ENCODE measurements at regions not wholly inside any gene's neighbourhood (a gene's known extent, or its start where the extent isn't known, plus 50 kb on each side); places are given as distances from the start of the nearest gene placed in this dataset.

DNA sequence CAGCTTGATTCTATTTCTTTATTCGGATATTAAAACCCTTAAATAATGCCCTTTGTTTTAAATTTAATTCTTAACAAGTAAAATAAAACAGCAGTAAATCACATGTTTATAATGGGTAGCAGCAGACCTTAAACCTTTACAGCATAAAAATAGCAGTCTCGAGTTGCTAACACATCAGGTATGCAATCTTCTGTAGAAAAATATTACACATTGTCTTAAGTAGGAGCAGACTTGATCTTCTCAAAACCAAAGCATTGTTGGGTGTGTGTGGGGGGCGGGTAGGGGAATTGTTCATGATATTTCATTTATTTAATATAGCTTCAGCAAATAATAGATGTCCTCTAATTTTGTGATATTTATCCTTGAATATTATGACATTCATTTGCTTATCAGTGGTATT is 331.4 kb downstream of the PCDH7 start:
- TF ChIP-seq, protein P1, sequence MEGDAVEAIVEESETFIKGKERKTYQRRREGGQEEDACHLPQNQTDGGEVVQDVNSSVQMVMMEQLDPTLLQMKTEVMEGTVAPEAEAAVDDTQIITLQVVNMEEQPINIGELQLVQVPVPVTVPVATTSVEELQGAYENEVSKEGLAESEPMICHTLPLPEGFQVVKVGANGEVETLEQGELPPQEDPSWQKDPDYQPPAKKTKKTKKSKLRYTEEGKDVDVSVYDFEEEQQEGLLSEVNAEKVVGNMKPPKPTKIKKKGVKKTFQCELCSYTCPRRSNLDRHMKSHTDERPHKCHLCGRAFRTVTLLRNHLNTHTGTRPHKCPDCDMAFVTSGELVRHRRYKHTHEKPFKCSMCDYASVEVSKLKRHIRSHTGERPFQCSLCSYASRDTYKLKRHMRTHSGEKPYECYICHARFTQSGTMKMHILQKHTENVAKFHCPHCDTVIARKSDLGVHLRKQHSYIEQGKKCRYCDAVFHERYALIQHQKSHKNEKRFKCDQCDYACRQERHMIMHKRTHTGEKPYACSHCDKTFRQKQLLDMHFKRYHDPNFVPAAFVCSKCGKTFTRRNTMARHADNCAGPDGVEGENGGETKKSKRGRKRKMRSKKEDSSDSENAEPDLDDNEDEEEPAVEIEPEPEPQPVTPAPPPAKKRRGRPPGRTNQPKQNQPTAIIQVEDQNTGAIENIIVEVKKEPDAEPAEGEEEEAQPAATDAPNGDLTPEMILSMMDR (IDR thresholded peaks at IDR 0.05), result no peak
- TF ChIP-seq ZFX (IDR thresholded peaks at IDR 0.05; ENCODE audit: borderline replicate concordance), result no peak
- no peak overlapping the region for H3K27ac ChIP-seq

DNA sequence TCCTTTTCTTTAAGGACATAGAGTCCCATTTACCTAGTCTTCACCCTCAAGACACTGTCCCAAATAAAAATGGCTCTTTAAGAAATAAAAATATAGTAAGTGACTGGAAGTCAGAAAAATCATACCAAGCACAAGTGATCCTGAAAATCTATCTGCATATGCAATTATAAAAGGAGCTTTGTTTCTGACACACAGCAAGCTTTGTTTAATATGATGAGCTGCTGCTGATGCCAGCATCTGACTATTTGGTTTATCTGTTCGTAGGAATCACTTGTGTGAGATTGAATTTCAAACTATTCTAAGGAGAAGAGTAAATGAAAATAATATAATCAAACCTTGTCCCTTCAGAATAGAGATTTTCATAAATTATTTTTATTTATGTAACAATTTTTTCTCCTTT is 332.4 kb downstream of the PCDH7 start:
- no peak overlapping the region for H3K27ac ChIP-seq
- TF ChIP-seq ZFX (IDR thresholded peaks at IDR 0.05; ENCODE audit: borderline replicate concordance), result no peak
- TF ChIP-seq, protein P1 (IDR thresholded peaks at IDR 0.05), result no peak

DNA sequence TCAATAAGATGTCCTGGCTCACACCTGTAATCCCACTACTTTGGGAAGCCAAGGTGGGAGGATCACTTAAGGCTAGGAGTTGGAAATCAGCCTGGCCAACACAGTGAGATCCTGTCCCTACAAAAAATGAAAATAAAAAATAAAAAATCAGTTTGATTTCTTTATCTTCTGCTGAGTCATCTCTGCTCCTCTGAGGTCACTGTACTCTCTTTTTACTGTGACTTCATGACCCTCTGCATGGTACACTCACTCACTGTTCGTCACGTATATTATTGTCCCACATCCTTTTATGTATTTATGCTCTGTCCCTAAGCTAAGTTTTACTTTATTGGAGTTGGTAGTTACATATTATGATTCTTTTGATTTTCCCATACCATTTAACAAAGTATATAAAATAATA is 333.3 kb downstream of the PCDH7 start:
- no peak for TF ChIP-seq ZFX (IDR thresholded peaks at IDR 0.05; ENCODE audit: borderline replicate concordance)
- TF ChIP-seq, protein P1 (IDR thresholded peaks at IDR 0.05), result no peak
- H3K27ac ChIP-seq, result no peak overlapping the region

DNA sequence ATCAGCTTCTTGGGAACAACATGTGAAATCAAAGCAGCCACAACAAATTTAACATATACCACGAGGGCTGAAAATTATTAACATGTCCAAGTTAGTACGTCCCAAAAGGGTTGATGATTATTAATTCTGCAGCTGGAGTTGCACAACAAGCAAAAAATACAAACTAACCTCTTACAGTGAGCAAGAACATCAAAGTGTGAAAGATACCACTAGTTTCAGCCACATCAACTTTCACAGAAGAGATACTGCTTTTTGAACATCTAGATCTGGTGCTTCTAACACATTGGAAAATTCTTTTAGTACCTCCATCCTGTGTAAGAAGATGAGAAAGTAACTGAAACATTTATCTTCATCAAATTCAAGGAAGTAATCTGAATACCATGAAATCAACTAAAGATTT is 334.1 kb downstream of the PCDH7 start:
- no peak overlapping the region for H3K27ac ChIP-seq

DNA sequence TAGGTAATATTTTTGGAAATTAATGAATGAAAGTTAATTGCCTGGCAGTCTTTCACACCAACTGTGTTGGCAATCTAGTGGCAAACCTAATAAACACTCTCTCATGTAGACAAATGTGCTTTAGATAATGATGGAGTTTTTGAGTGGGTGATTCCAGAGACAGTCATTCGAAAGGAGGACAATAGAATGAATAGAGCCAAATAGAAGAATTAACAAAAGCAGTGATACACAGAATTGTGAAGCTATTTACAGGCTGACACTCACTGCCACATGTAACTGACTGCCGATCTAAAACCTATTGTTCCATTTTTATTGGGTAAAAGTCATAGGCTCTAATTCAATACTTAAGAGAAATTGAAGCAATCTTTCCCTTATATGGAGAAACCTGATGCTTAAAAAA is 338.5 kb downstream of the PCDH7 start:
- H3K27ac ChIP-seq, result no peak overlapping the region
- TF ChIP-seq, protein P1 (IDR thresholded peaks at IDR 0.05), result no peak
- TF ChIP-seq ZFX (IDR thresholded peaks at IDR 0.05; ENCODE audit: borderline replicate concordance), result no peak

More for the DNA sequence above, 334.1 kb downstream of the PCDH7 start:
- no peak for TF ChIP-seq ZFX (IDR thresholded peaks at IDR 0.05; ENCODE audit: borderline replicate concordance)
- TF ChIP-seq, protein P1 (IDR thresholded peaks at IDR 0.05), result no peak

DNA sequence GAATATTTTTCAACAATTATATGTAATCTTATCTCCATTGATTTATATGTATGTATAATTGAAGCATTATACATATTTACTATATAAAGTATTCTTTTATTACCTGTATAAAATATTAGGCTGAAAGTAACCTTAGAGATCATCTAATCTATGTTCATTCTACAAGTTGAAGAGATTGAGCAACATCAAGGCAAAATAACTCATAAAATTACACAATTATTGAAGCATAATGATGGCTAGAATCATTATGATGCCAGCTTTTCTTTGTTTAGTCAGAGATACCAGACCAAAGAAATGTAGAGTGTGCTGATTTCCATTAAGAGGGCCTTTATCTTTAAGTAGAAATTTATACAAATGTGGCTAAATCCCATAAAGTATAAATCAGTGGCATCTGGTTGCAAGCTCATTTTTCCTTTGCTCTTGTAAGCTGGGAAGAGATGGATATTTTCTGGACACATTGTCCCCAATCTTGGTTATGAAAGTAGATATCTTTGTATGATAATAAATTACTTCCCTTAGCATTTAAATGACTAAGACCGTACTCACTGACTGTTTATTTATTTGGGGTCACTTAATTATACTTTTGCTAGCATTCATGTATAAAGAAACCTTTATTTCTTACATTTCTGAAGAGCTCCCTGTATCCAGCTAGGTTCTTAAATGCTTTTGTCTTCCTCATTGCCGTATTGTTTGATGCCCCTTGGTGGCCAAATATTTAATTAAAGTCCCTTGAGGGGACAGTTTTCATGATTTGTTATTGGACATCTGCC is 339.8 kb downstream of the PCDH7 start:
- TF ChIP-seq, protein P1 (IDR thresholded peaks at IDR 0.05), result no peak
- no peak for TF ChIP-seq ZFX (IDR thresholded peaks at IDR 0.05; ENCODE audit: borderline replicate concordance)
- no peak overlapping the region for H3K27ac ChIP-seq

DNA sequence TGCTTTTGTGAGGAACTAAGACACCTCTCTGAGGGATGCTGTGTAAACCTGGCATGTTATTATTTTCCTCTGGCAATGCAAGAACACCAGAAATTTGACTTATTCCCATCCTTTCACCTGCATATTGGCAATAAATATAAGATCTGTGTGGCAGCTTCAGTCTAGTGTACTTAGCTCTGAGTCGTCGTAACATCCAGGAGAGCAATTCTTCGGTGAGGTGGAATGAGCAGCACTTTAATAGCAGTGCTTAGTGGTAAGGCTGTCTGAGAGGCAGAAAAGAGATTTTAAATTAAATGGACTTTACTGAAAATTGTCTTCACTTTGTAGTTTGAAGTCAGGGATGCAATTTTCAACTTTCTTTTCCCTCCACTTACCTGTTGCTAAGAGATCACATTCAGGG is 344.9 kb downstream of the PCDH7 start:
- TF ChIP-seq, protein P1 (IDR thresholded peaks at IDR 0.05), result no peak
- H3K27ac ChIP-seq, result no peak overlapping the region

Data from 22Rv1 (cell line).